ENCODE measurements at regions not wholly inside any gene's neighbourhood (a gene's known extent, or its start where the extent isn't known, plus 50 kb on each side); places are given as distances from the start of the nearest gene placed in this dataset.

GRCh38 chr9:117555964-117556629 is 141.2 kb upstream of the ASTN2 start:
- Histone ChIP-seq H3K27ac (no peak overlapping the region), H3K9me3 (no peaks in the 10 kb centered on the region), H3K36me3 (no peaks in the 10 kb centered on the region), H3K4me3 (no peak overlapping the region), H3K27me3 (no peaks in the 10 kb centered on the region), H3K4me1 (peaks cover 0 to 5% (median 0%) of the 10 kb centered on the region in 4 donors)
- intact Hi-C loops (cut with DNase I; ENCODE audit: low total_unique reads): no loop called here
- 48 to 63% (median 59%) methylated on average over 5 of the region's 5 CpGs for WGBS, 5 donors
- peak; percentile 50 to 78 for DNase-seq
- TF ChIP-seq CTCF (IDR thresholded peaks at IDR 0.05) (peak in 4 of 7 experiments; percentile 18 to 55 (median 37)), EP300 (IDR thresholded peaks at IDR 0.05) (no peak)

GRCh38 chr9:117552811-117553210 is 138.0 kb upstream of the ASTN2 start:
- Histone ChIP-seq H3K27ac (no peak overlapping the region), H3K4me1 (peaks cover 0 to 6% (median under 1%) of the 10 kb centered on the region in 4 donors), H3K36me3 (no peaks in the 10 kb centered on the region), H3K9me3 (no peaks in the 10 kb centered on the region), H3K27me3 (no peaks in the 10 kb centered on the region), H3K4me3 (no peak overlapping the region)
- DNase-seq: peak in 1 of 2 donors; percentile 12
- 69 to 79% (median 76%) methylated on average over 2 of the region's 2 CpGs for WGBS, 5 donors
- intact Hi-C loops (cut with DNase I; ENCODE audit: low total_unique reads): no loop called here
- no peak for TF ChIP-seq EP300 (IDR thresholded peaks at IDR 0.05)
- no peak for TF ChIP-seq CTCF (IDR thresholded peaks at IDR 0.05)
- no peak for TF ChIP-seq POLR2AphosphoS5 (IDR thresholded peaks at IDR 0.05)
- no peak for TF ChIP-seq POLR2A (IDR thresholded peaks at IDR 0.05)

GRCh38 chr9:117551171-117551570 is 136.3 kb upstream of the ASTN2 start:
- intact Hi-C loops (cut with DNase I; ENCODE audit: low total_unique reads): no loop called here
- TF ChIP-seq CTCF (IDR thresholded peaks at IDR 0.05): no peak
- TF ChIP-seq EP300 (IDR thresholded peaks at IDR 0.05): no peak
- TF ChIP-seq POLR2A (IDR thresholded peaks at IDR 0.05): no peak
- no peak for TF ChIP-seq POLR2AphosphoS5 (IDR thresholded peaks at IDR 0.05)
- Histone ChIP-seq H3K9me3 (no peaks in the 10 kb centered on the region), H3K27me3 (no peaks in the 10 kb centered on the region), H3K36me3 (no peaks in the 10 kb centered on the region), H3K4me3 (no peak overlapping the region), H3K27ac (no peak overlapping the region), H3K4me1 (peaks cover 0 to 11% (median 1%) of the 10 kb centered on the region in 4 donors)
- WGBS, 5 donors: 48 to 80% (median 79%) methylated on average over 2 of the region's 2 CpGs
- DNase-seq: no peak

DNA sequence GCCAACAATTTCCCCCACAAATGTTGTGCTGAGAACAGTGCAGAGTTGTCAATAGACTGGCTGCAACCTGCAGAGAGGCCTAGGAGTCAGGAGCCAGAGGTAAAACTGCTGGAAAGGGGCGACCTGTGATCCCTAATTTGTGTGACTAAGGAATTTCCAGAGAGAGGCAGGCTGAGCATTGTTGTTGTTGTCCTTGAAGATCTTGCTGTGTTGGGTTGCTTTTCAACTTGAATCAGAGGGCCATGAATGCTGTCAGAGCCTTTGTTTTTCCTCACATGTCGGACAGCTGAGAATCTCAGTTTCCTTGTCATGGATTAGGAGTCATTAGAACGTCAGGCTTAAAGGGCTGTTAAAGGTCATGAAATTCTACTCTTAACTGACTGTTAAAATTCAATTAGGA is 134.6 kb upstream of the ASTN2 start:
- no peaks in the 10 kb centered on the region for H3K36me3 ChIP-seq
- H3K27me3 ChIP-seq: no peaks in the 10 kb centered on the region
- no peak overlapping the region for H3K4me3 ChIP-seq
- H3K27ac ChIP-seq: no peak overlapping the region
- 57 to 69% (median 62%) methylated on average over 3 of the region's 3 CpGs for WGBS, 5 donors
- H3K4me1 ChIP-seq: peaks cover 0 to 7% (median 1%) of the 10 kb centered on the region in 4 donors
- no peak for TF ChIP-seq CTCF (IDR thresholded peaks at IDR 0.05)
- no peak for TF ChIP-seq EP300 (IDR thresholded peaks at IDR 0.05)
- TF ChIP-seq POLR2AphosphoS5 (IDR thresholded peaks at IDR 0.05): no peak
- TF ChIP-seq POLR2A (IDR thresholded peaks at IDR 0.05): no peak
- no peak for DNase-seq
- no peaks in the 10 kb centered on the region for H3K9me3 ChIP-seq
- intact Hi-C loops (cut with DNase I; ENCODE audit: low total_unique reads): no loop called here

All from stomach (tissue), 8 donors.